ENCODE measurements at regions not wholly inside any gene's neighbourhood (a gene's known extent, or its start where the extent isn't known, plus 50 kb on each side); places are given as distances from the start of the nearest gene placed in this dataset.

DNA sequence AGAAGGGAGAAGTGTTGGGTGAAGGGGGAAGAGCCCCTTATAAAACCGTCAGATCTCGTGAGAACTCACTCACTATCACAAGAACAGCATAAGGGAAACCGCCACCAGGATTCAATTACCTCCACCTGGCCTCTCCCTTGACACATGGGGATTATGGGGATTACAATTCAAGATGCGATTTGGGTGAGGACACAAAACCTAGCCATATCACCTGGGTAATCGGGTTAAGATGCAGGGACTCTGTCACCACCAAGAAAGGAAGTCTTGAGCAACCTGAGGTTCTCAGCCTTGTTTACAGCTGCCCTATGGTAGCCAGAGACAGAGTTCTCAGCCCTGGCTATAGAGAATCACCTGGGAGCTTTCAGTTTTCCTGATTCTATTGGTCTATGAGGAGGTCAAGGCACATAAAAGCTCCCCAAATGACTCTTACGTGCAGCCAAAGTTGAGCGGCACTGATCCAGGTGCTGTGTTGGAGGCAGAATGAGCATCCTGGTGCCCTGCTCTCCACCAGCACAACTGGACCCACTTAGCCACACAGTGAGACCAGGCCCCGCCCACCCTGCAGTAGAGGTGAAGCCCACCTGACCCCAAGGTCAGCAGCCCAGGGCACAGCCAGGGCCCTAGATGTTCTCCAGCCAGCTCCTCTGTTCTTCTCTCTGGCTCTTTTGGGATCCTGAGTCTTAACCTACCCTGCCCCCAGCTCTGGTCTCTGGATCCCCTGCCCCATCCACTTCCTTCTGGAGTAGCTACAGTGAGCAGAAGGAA, 138.5 kb upstream of the CDH5 start:
- H3K4me3 ChIP-seq (ENCODE audit: low read length) = no peak overlapping the region
- DNase-seq = no peak
- no peaks in the 10 kb centered on the region for H3K9me3 ChIP-seq (ENCODE audit: control insufficient read depth, low read depth, low read length)
- peaks cover 10% of the 10 kb centered on the region for H3K27me3 ChIP-seq (ENCODE audit: control insufficient read depth, insufficient read depth, low read length)
- no peak overlapping the region for H3K27ac ChIP-seq (ENCODE audit: low read length)
- no peaks in the 10 kb centered on the region for H3K4me1 ChIP-seq (ENCODE audit: control insufficient read depth, insufficient read depth, low read length)
- WGBS (ENCODE audit: insufficient coverage, low lambda C conversion rate) = no CpG with 5 or more reads among the region's 8 CpGs
- H3K36me3 ChIP-seq (ENCODE audit: control insufficient read depth, insufficient read depth, low read length) = no peaks in the 10 kb centered on the region

DNA sequence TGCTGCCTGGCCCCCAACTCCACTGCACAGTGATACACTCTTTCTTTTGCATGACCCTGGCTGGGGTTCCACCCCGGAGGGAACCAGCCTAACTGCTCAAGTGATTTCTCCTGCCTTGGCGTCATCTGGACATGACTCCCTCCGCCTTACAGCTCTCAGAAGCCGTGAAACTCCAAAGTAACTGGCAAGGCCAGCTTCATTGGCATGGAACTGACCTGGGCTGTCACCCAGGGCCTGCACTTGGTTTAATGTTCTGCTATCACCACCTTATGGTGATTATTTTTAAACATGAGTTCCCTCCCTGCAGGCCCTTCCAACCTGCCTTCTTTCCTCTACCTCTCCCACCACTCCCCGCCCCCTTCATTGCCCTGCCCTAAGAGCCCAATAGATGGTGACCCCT, 139.7 kb upstream of the CDH5 start:
- no peak overlapping the region for H3K27ac ChIP-seq (ENCODE audit: low read length)
- no CpG with 5 or more reads among the region's 5 CpGs for WGBS (ENCODE audit: insufficient coverage, low lambda C conversion rate)
- no peaks in the 10 kb centered on the region for H3K9me3 ChIP-seq (ENCODE audit: control insufficient read depth, low read depth, low read length)
- no peak overlapping the region for H3K4me3 ChIP-seq (ENCODE audit: low read length)
- H3K4me1 ChIP-seq (ENCODE audit: control insufficient read depth, insufficient read depth, low read length) = no peaks in the 10 kb centered on the region
- no peak for DNase-seq
- H3K27me3 ChIP-seq (ENCODE audit: control insufficient read depth, insufficient read depth, low read length) = peaks cover 3% of the 10 kb centered on the region
- H3K36me3 ChIP-seq (ENCODE audit: control insufficient read depth, insufficient read depth, low read length) = no peaks in the 10 kb centered on the region

GRCh38 chr16:66225696-66226095, 140.8 kb upstream of the CDH5 start:
- Histone ChIP-seq H3K4me3 (ENCODE audit: low read length) (no peak overlapping the region), H3K4me1 (ENCODE audit: control insufficient read depth, insufficient read depth, low read length) (no peaks in the 10 kb centered on the region), H3K27me3 (ENCODE audit: control insufficient read depth, insufficient read depth, low read length) (no peaks in the 10 kb centered on the region), H3K27ac (ENCODE audit: low read length) (no peak overlapping the region), H3K9me3 (ENCODE audit: control insufficient read depth, low read depth, low read length) (no peaks in the 10 kb centered on the region), H3K36me3 (ENCODE audit: control insufficient read depth, insufficient read depth, low read length) (no peaks in the 10 kb centered on the region)
- DNase-seq = no peak
- 100% methylated on average over 2 of the region's 5 CpGs for WGBS (ENCODE audit: insufficient coverage, low lambda C conversion rate)

DNA sequence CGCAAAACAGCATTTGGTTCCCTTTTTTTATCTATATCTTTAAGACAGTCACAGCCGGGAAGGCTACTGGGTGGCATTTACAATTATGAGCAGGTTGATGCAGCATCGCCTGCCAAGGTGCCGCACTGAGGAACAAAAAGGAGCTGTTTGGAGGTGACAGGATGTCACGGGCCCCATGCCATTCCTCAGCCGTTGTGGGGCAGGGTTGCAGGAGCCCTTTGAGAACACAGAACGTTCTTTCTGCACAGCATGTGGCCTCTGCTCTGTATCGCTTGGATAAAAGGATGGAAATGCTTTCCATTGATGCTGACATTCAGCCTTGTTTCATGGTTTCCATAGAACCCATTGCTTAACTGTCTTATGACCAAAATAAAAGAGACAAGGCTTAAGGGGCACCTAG, 141.9 kb upstream of the CDH5 start:
- Histone ChIP-seq H3K4me1 (ENCODE audit: control insufficient read depth, insufficient read depth, low read length) (no peaks in the 10 kb centered on the region), H3K4me3 (ENCODE audit: low read length) (no peak overlapping the region), H3K27me3 (ENCODE audit: control insufficient read depth, insufficient read depth, low read length) (no peaks in the 10 kb centered on the region), H3K36me3 (ENCODE audit: control insufficient read depth, insufficient read depth, low read length) (no peaks in the 10 kb centered on the region), H3K9me3 (ENCODE audit: control insufficient read depth, low read depth, low read length) (no peaks in the 10 kb centered on the region), H3K27ac (ENCODE audit: low read length) (no peak overlapping the region)
- WGBS (ENCODE audit: insufficient coverage, low lambda C conversion rate) = no CpG with 5 or more reads among the region's 8 CpGs
- DNase-seq = no peak

DNA sequence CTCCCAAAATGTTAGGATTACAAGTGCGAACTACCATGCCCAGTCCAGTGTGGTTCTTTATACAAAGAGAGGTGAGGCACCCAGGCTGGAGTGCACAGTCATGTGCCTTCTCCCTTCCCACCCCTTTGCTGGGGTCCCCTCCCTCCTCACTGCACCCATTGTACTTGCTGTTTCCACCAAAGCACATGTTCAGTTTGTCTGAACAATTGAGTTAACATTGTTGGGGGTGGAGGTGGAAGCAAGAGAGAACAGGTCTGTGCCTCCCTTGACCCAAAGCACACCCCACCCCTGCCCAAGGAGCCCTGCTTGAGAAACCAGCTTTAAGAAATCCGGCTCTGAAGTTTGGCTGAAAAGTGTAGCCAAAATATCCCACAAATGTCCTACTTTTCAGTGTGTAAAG, 142.3 kb upstream of the CDH5 start:
- Histone ChIP-seq H3K9me3 (ENCODE audit: control insufficient read depth, low read depth, low read length) (no peaks in the 10 kb centered on the region), H3K36me3 (ENCODE audit: control insufficient read depth, insufficient read depth, low read length) (no peaks in the 10 kb centered on the region), H3K27me3 (ENCODE audit: control insufficient read depth, insufficient read depth, low read length) (no peaks in the 10 kb centered on the region), H3K4me3 (ENCODE audit: low read length) (no peak overlapping the region), H3K4me1 (ENCODE audit: control insufficient read depth, insufficient read depth, low read length) (no peaks in the 10 kb centered on the region), H3K27ac (ENCODE audit: low read length) (no peak overlapping the region)
- no peak for DNase-seq
- WGBS (ENCODE audit: insufficient coverage, low lambda C conversion rate) = no CpG with 5 or more reads among the region's 2 CpGs

- no peak overlapping the region for H3K4me3 ChIP-seq (ENCODE audit: low read length)
- no peaks in the 10 kb centered on the region for H3K27me3 ChIP-seq (ENCODE audit: control insufficient read depth, insufficient read depth, low read length)
- no peaks in the 10 kb centered on the region for H3K36me3 ChIP-seq (ENCODE audit: control insufficient read depth, insufficient read depth, low read length)
- H3K4me1 ChIP-seq (ENCODE audit: control insufficient read depth, insufficient read depth, low read length) = no peaks in the 10 kb centered on the region
- H3K9me3 ChIP-seq (ENCODE audit: control insufficient read depth, low read depth, low read length) = no peaks in the 10 kb centered on the region
- 20% methylated on average over 1 of the region's 8 CpGs for WGBS (ENCODE audit: insufficient coverage, low lambda C conversion rate)
- no peak for DNase-seq
- no peak overlapping the region for H3K27ac ChIP-seq (ENCODE audit: low read length)
Observed at GRCh38 chr16:66223176-66223780, 143.2 kb upstream of the CDH5 start.

- WGBS (ENCODE audit: insufficient coverage, low lambda C conversion rate) = no CpG with 5 or more reads among the region's 1 CpG
- Histone ChIP-seq H3K27ac (ENCODE audit: low read length) (no peak overlapping the region), H3K27me3 (ENCODE audit: control insufficient read depth, insufficient read depth, low read length) (no peaks in the 10 kb centered on the region), H3K36me3 (ENCODE audit: control insufficient read depth, insufficient read depth, low read length) (no peaks in the 10 kb centered on the region), H3K9me3 (ENCODE audit: control insufficient read depth, low read depth, low read length) (no peaks in the 10 kb centered on the region), H3K4me3 (ENCODE audit: low read length) (no peak overlapping the region), H3K4me1 (ENCODE audit: control insufficient read depth, insufficient read depth, low read length) (no peaks in the 10 kb centered on the region)
- no peak for DNase-seq
Observed at GRCh38 chr16:66222756-66223155, 143.7 kb upstream of the CDH5 start.

- no peaks in the 10 kb centered on the region for H3K36me3 ChIP-seq (ENCODE audit: control insufficient read depth, insufficient read depth, low read length)
- WGBS (ENCODE audit: insufficient coverage, low lambda C conversion rate) = 70% methylated on average over 2 of the region's 6 CpGs
- no peak overlapping the region for H3K4me3 ChIP-seq (ENCODE audit: low read length)
- no peaks in the 10 kb centered on the region for H3K4me1 ChIP-seq (ENCODE audit: control insufficient read depth, insufficient read depth, low read length)
- no peak for DNase-seq
- H3K27me3 ChIP-seq (ENCODE audit: control insufficient read depth, insufficient read depth, low read length) = no peaks in the 10 kb centered on the region
- H3K9me3 ChIP-seq (ENCODE audit: control insufficient read depth, low read depth, low read length) = no peaks in the 10 kb centered on the region
- no peak overlapping the region for H3K27ac ChIP-seq (ENCODE audit: low read length)
Observed at GRCh38 chr16:66220702-66221101, 145.8 kb upstream of the CDH5 start.

- H3K4me1 ChIP-seq (ENCODE audit: control insufficient read depth, insufficient read depth, low read length) = no peaks in the 10 kb centered on the region
- H3K4me3 ChIP-seq (ENCODE audit: low read length) = no peak overlapping the region
- no peak overlapping the region for H3K27ac ChIP-seq (ENCODE audit: low read length)
- no peaks in the 10 kb centered on the region for H3K36me3 ChIP-seq (ENCODE audit: control insufficient read depth, insufficient read depth, low read length)
- DNase-seq = no peak
- H3K27me3 ChIP-seq (ENCODE audit: control insufficient read depth, insufficient read depth, low read length) = no peaks in the 10 kb centered on the region
- H3K9me3 ChIP-seq (ENCODE audit: control insufficient read depth, low read depth, low read length) = no peaks in the 10 kb centered on the region
Observed at GRCh38 chr16:66219491-66219890, 147.0 kb upstream of the CDH5 start.

DNA sequence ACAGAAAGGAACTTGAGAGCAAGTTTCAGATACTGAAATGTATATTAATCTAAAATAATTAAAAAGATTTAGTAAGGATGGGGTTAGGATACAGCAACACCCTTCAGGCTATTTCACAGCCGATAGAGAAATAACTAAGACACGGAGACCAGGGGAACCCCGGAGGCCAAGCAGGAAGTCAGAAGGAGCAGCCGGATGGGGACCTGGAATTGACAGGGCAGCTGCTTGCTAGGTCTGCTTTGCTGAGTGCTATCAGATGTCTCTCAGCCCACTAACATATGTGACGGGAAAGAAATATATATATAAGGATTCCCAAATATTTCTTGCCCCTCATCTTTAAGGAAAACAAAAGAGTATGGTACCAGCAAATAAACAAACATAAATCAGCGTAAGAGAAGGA, 154.1 kb upstream of the CDH5 start:
- H3K27me3 ChIP-seq (ENCODE audit: control insufficient read depth, insufficient read depth, low read length) = no peaks in the 10 kb centered on the region
- H3K4me1 ChIP-seq (ENCODE audit: control insufficient read depth, insufficient read depth, low read length) = no peaks in the 10 kb centered on the region
- no peaks in the 10 kb centered on the region for H3K9me3 ChIP-seq (ENCODE audit: control insufficient read depth, low read depth, low read length)
- no peaks in the 10 kb centered on the region for H3K36me3 ChIP-seq (ENCODE audit: control insufficient read depth, insufficient read depth, low read length)
- WGBS (ENCODE audit: insufficient coverage, low lambda C conversion rate) = 78% methylated on average over 3 of the region's 6 CpGs
- DNase-seq = no peak
- H3K4me3 ChIP-seq (ENCODE audit: low read length) = no peak overlapping the region
- no peak overlapping the region for H3K27ac ChIP-seq (ENCODE audit: low read length)

DNA sequence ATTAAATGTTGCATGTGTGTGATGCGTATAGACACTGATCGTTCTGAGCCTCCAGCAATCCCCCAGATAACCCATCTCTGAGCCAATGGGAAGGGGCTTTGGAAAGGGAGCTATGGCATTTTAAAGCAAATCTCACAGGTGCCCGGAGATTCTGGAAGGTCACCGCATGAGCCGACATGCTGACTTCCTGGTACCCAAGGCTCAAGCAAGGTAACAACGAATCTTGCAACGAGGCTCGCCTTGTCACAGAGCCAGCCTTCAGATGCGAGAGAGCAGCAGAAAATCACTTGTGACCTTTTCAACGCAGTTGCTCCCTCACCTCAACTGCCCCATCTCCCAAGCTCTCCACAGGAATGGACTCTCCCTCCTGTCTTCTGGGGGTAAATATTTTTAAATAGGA, 154.8 kb upstream of the CDH5 start:
- Histone ChIP-seq H3K36me3 (ENCODE audit: control insufficient read depth, insufficient read depth, low read length) (no peaks in the 10 kb centered on the region), H3K4me1 (ENCODE audit: control insufficient read depth, insufficient read depth, low read length) (no peaks in the 10 kb centered on the region), H3K27me3 (ENCODE audit: control insufficient read depth, insufficient read depth, low read length) (no peaks in the 10 kb centered on the region), H3K27ac (ENCODE audit: low read length) (no peak overlapping the region), H3K9me3 (ENCODE audit: control insufficient read depth, low read depth, low read length) (no peaks in the 10 kb centered on the region), H3K4me3 (ENCODE audit: low read length) (no peak overlapping the region)
- 83% methylated on average over 2 of the region's 10 CpGs for WGBS (ENCODE audit: insufficient coverage, low lambda C conversion rate)
- DNase-seq = no peak

All from large intestine (tissue), 3 donors.